ENCODE measurements at regions not wholly inside any gene's neighbourhood (a gene's known extent, or its start where the extent isn't known, plus 50 kb on each side); places are given as distances from the start of the nearest gene placed in this dataset.
A peak's percentile ranks its signal among the peaks of the same experiment; 100 is the strongest.

DNA sequence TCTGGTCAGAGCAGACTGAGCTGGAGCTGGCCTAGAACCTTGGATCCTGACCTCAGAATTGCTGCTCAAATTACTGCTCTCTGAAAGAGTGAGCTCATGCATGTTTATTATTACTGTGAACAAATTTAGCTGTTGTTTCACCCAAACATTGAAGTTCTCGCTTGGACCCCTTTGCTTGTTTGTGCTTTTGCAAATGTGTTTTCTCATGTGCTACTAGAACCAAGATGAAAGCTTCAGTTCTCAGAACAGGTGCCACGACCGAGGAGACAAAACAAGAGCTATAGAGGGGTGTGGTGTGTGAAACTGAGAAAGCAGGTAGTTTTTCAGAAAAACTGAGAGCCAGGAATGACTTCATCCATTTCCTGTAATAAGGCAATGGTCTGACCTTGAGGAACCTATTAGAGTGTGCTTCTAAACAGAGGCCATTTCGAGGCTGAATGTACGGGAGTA, 50.0 kb upstream of the ESR1 start:
- Mint-ChIP-seq H3K4me3 (peak overlapping the region in 2 of 4 donors; percentile 6 to 65), H3K27ac (peak overlapping the region in 2 of 3 donors; percentile 52 to 83), H3K36me3 (no peaks in the 10 kb centered on the region), H3K4me1 (peaks cover 11 to 26% (median 19%) of the 10 kb centered on the region in 3 donors), H3K9me3 (peaks cover 0 to 1% (median 0%) of the 10 kb centered on the region in 3 donors), H3K27me3 (no peaks in the 10 kb centered on the region)
